GM10847 (cell line): ENCODE measurements at regions not wholly inside any gene's neighbourhood (a gene's known extent, or its start where the extent isn't known, plus 50 kb on each side); places are given as distances from the start of the nearest gene placed in this dataset.

ENCODE experiments used
- POLR2A ChIP-seq: IDR thresholded peaks from 2 replicates; pipeline ENCODE4 v1.6.1; 2011; ENCODE audit not compliant: insufficient read length; ENCODE audit errors: extremely low read depth

GRCh38 chr12:89947437-89948270 lies 239.0 kb upstream of the ATP2B1 start:
- no peak for TF ChIP-seq POLR2A

DNA sequence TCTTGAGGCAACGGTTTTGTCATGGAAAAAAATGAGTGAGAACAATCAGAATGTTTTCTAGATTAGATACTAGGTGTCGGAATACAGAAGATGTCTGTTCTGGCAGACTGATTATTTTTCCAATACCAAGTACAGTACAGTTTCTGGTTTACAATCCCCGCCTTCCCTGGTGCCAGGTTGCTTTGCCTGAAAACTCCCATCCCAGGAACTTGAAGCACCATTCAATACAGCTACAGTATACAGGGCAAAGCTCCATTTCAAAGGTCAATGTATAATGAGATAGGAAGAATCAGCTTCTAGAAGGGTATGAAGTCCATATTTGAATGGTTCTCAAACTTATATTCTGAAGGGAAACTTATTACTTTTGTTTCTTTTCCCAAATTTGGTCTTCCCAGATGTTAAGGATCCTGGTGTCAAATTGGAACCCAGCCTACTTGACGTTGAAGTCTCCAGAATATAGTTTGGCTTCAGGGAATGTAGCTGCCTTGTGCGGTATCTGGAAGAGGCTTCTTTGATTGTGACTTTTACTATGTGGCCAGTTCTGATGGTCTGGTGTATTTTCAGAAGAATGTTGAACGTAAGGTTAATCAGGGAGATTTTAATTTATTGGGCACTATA lies 238.0 kb upstream of the ATP2B1 start:
- TF ChIP-seq POLR2A = no peak

- TF ChIP-seq POLR2A = no peak
These were observed 236.5 kb upstream of the ATP2B1 start for GRCh38 chr12:89945123-89945522.

DNA sequence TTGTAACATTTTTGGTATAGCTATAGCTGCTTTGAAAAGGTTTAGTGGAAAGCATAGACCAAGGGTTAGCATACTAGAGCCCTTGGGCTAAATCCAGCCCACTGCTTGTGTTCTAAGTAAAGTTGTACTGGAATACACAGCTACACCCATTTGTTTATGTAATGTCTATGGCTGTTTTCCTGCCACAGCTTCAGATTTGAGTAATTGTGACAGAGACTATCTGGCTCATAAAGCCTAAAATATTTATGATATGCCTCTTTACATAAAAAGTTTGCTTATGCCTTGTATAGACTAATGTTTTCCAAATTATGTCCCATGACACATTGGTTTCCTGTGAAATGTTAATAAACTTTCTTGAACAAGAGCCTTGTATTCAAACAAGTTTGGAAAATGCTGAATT lies 234.8 kb upstream of the ATP2B1 start:
- no peak for TF ChIP-seq POLR2A

- no peak for TF ChIP-seq POLR2A
These were observed 232.8 kb upstream of the ATP2B1 start for GRCh38 chr12:89941436-89941835.

DNA sequence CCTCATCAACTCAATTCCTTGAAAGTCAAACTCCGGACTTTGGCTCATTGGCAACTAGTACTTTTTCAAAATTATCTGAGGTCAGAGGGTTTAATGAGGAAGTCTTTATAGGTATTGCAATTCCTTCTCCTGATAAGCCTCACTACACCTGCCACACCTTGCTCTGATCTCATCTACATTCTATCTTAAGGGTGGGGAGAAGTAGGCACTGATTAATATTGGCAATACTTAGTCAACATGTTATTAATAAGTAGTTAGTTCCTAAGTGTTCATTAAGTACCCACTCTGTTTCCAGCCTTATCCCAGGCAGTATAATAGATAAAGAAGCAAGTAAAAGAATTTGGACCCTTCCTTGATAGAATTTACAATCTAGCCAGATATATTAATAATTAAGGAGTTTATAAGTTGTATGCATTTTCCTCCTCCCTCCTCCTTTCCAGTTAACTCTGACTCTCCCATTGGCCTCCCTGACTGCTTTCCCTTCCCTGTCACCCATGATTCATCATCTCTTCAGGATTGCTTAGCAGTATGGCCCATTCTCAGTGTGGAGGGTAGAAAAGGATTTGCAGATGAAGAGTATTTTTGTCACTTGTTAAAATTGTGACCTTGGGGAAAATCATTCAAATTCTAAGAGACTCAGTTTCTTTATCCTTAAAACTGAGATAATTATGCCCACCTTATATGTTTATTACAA lies 231.0 kb upstream of the ATP2B1 start:
- TF ChIP-seq POLR2A = no peak

DNA sequence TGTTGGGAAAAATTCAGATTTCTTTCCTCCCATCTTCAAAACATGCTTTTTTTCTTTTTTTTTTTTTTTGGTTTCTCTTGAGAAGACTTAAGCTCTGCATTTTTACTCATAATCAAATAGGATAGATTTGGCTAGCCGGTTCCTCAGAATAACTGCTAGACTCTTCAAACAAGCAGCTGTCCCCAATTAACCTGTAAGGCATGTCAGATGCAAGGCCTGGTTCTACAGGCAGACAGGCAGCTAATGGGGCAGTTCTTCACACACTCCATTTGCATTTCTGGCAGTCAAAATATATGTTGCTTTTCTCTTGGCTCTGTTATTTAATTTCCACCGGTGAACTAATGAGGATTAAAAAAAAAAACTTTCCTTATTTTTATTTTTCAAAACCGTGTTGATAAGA lies 228.0 kb upstream of the ATP2B1 start:
- TF ChIP-seq POLR2A = no peak

- no peak for TF ChIP-seq POLR2A
These were observed 227.2 kb upstream of the ATP2B1 start for GRCh38 chr12:89935850-89936249.

DNA sequence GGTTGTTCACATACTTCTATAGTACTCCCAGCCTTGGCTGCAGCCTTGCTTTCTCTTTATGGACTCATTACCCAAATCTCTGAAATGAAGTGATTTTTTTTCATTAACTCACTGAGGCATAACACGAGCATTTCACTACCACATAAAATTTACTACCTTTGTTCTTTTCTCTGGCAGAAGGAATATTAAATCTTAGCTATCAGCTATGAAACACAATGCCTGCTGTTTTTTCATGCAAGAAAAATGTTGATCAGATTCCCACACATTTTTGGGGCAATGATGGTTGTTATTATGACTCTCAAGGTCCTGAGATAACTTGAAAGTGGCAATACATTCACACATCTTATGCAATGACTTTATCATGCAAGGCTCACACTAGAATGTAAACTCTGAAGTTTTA lies 225.3 kb upstream of the ATP2B1 start:
- no peak for TF ChIP-seq POLR2A

- no peak for TF ChIP-seq POLR2A
These were observed 224.3 kb upstream of the ATP2B1 start for GRCh38 chr12:89932954-89933353.

- no peak for TF ChIP-seq POLR2A
These were observed 219.8 kb upstream of the ATP2B1 start for GRCh38 chr12:89928467-89928866.

DNA sequence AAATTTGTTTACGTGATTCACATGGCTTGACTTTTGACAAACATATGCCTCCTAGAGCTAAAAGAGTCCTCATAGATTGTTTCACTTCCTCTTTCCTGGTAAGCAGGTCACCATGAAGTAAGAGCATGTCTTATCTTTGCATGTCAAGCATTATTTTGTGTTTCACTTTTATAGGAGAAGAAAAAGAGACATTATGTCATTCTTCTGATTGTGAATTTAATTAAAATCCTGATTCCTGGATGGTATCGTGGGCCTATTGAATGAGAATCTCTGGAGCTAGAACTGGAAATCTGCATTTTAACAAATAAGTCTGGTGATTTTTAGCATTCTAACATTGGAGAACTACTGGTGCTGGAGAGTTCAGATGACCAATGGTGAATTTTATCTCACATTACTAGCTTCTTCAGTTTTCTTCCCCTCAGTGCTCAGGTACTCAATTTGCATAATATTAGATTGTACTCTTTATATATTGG lies 218.6 kb upstream of the ATP2B1 start:
- no peak for TF ChIP-seq POLR2A

- TF ChIP-seq POLR2A = no peak
These were observed 215.6 kb upstream of the ATP2B1 start for GRCh38 chr12:89924191-89924590.

GRCh38 chr12:89923091-89923490 lies 214.5 kb upstream of the ATP2B1 start:
- TF ChIP-seq POLR2A = no peak

- TF ChIP-seq POLR2A = no peak
These were observed 212.2 kb upstream of the ATP2B1 start for GRCh38 chr12:89920866-89921265.

DNA sequence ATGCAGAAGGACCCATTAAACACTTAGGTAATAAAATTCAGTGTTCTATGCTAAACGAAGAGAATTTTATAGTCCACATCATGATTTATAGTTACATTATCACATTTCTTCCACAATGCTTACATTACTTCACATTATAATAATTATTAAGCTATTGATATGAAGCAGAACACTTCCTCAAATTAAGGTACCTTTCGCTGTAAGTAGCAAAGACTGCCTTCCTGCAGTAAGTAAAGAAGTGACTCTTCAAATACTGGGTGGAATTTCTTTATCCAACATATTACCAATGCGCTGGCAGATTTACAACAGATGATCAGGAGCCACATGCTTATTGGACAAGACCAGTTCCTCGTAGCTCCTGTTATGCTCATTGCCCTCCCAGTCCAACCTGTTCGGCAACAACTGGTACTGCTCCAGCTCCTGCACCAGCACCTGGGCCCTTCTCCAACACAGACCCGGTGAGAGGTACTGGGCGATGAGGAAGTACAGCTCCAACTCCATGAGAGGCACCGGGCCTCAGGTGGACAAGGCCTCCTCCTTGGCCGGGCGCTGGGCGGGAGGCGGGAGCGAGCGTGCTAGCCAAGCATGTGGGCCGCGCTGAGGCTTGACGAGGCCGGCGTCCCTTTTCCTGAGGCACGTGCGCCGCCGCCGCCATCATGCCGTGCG lies 210.7 kb upstream of the ATP2B1 start:
- no peak for TF ChIP-seq POLR2A

GRCh38 chr12:89918172-89918846 lies 209.7 kb upstream of the ATP2B1 start:
- TF ChIP-seq POLR2A = no peak
